HEK293T (cell line): ENCODE measurements at regions not wholly inside any gene's neighbourhood (a gene's known extent, or its start where the extent isn't known, plus 50 kb on each side); places are given as distances from the start of the nearest gene placed in this dataset.

Experiments used
- BHLHE40 ChIP-seq: fragments of 450-650 bp; IDR thresholded peaks from 2 replicates; pipeline ENCODE4 v1.6.1; 2016; ENCODE audit warnings: mild to moderate bottlenecking, moderate library complexity, borderline replicate concordance
- HDGF ChIP-seq: fragments of 450-650 bp; IDR thresholded peaks from 2 replicates; pipeline ENCODE4 v1.6.1; 2017; ENCODE audit warnings: antibody characterized with exemption, borderline replicate concordance
- NFRKB ChIP-seq: fragments of 450-650 bp; IDR thresholded peaks from 2 replicates; pipeline ENCODE4 v1.6.1; 2016; ENCODE audit warnings: mild to moderate bottlenecking, moderate library complexity
- ZNF384 ChIP-seq: fragments of 450-650 bp; IDR thresholded peaks from 2 replicates; pipeline ENCODE4 v1.6.1; 2016

GRCh38 chr5:82798676-82799075, 278.5 kb downstream of the TMEM167A start:
- no peak for TF ChIP-seq BHLHE40
- TF ChIP-seq NFRKB = no peak
- TF ChIP-seq ZNF384 = no peak
- no peak for TF ChIP-seq HDGF
